Activated gamma-delta T cell treated with Interleukin-2 at 50 U/mL for 16 hours (primary cell): ENCODE measurements at regions not wholly inside any gene's neighbourhood (a gene's known extent, or its start where the extent isn't known, plus 50 kb on each side); places are given as distances from the start of the nearest gene placed in this dataset.
A peak's percentile ranks its signal among the peaks of the same experiment; 100 is the strongest.

Source experiments
- DNase-seq: peaks from one replicate; pipeline ENCODE4 v3.0.0-alpha.2; 2020

GRCh38 chr13:73782450-73783449, 351.5 kb downstream of the KLF12 start:
- DNase-seq, result no peak

GRCh38 chr13:73781384-73781783, 352.8 kb downstream of the KLF12 start:
- DNase-seq, result no peak

GRCh38 chr13:73779881-73780280, 354.3 kb downstream of the KLF12 start:
- DNase-seq, result no peak

GRCh38 chr13:73778242-73778864, 355.9 kb downstream of the KLF12 start:
- no peak for DNase-seq

- DNase-seq, result no peak
Measured at GRCh38 chr13:73777134-73777533, 357.1 kb downstream of the KLF12 start.

GRCh38 chr13:73776151-73776785, 357.9 kb downstream of the KLF12 start:
- DNase-seq, result no peak

- DNase-seq, result no peak
Measured at GRCh38 chr13:73773168-73773549, 361.0 kb downstream of the KLF12 start.

GRCh38 chr13:73772449-73773167, 361.6 kb downstream of the KLF12 start:
- no peak for DNase-seq

- peak; percentile 27 for DNase-seq
Measured at GRCh38 chr13:73767747-73768315, 366.4 kb downstream of the KLF12 start.

- no peak for DNase-seq
Measured at GRCh38 chr13:73767191-73767741, 366.9 kb downstream of the KLF12 start.

- peak; percentile 90 for DNase-seq
Measured at GRCh38 chr13:73765651-73766384, 368.4 kb downstream of the KLF12 start.

GRCh38 chr13:73759434-73759833, 374.8 kb downstream of the KLF12 start:
- DNase-seq, result no peak

- DNase-seq, result no peak
Measured at GRCh38 chr13:73757481-73758233, 376.5 kb downstream of the KLF12 start.

GRCh38 chr13:73754727-73755292, 379.4 kb downstream of the KLF12 start:
- DNase-seq, result peak; percentile 21

- DNase-seq, result no peak
Measured at GRCh38 chr13:73754241-73754640, 380.0 kb downstream of the KLF12 start.

GRCh38 chr13:73751290-73751689, 382.9 kb downstream of the KLF12 start:
- no peak for DNase-seq

- DNase-seq, result no peak
Measured at GRCh38 chr13:73748404-73748803, 385.8 kb downstream of the KLF12 start.

GRCh38 chr13:73745190-73745589, 389.0 kb downstream of the KLF12 start:
- no peak for DNase-seq

- DNase-seq, result no peak
Measured at GRCh38 chr13:73742982-73743381, 391.2 kb downstream of the KLF12 start.

- no peak for DNase-seq
Measured at GRCh38 chr13:73741742-73742141, 392.5 kb downstream of the KLF12 start.
